HepG2 (cell line): ENCODE measurements at regions not wholly inside any gene's neighbourhood (a gene's known extent, or its start where the extent isn't known, plus 50 kb on each side); places are given as distances from the start of the nearest gene placed in this dataset.

ENCODE experiments used
- ATAC-seq: fragments of 200-7000 bp; cut with Tn5 transposase; 3 replicates; pipeline ENCODE4 v1.9.1; 2020; ENCODE audit warnings: mild to moderate bottlenecking, moderate library complexity
- BruUV-seq: library from RNA; stranded (reverse); fragments of 400-500 nt; replicated peaks from 2 replicates; lab custom pipeline; 2021; lab: Mats Ljungman, UMichigan
- CTCF ChIA-PET: fragments of 300-600 bp; formaldehyde crosslinking; extraction: SDS; loops from one replicate; lab custom pipeline; 2021; ENCODE audit warnings: low total read pairs, inconsistent platforms, low intra/inter-chr PET ratio; lab: Yijun Ruan, JAX
- POLR2A ChIA-PET: fragments of 350-600 bp; sonication (Branson Sonifier 250); formaldehyde crosslinking; loops from one replicate; lab custom pipeline; 2020; ENCODE audit warnings: antibody characterized with exemption, inconsistent platforms; lab: Yijun Ruan, JAX
- DNase-seq: peaks from one replicate; pipeline ENCODE4 v3.0.0-alpha.2; 2015; ENCODE audit warnings: low spot score
- FAIRE-seq: peaks from 3 replicates; lab custom pipeline; 2011; peaks lifted over from hg19 to GRCh38; lab: Jason Lieb, UNC
- H2AFZ ChIP-seq: one replicate; pipeline ENCODE4 v1.6.1; 2011; ENCODE audit warnings: low read length, inconsistent platforms
- H3K27ac ChIP-seq: fragments of 300-600 bp; 3 replicates; pipeline ENCODE4 v1.8.0; 2011; ENCODE audit warnings: mixed run types, mild to moderate bottlenecking, mixed read lengths, low read length, inconsistent platforms; ENCODE audit not compliant: insufficient read depth; ENCODE audit errors: extremely low read length
- H3K27me3 ChIP-seq, 2 experiments: fragments of 200-600 bp in 1 of 2; 2 replicates in 1 of 2; 3 replicates in 1 of 2; pipeline versions ENCODE4 v1.6.0 to v1.8.0; 2011; ENCODE audit warnings: low read length in 2 of 2, mild to moderate bottlenecking in 2 of 2, moderate library complexity in 2 of 2, inconsistent platforms in 1 of 2; ENCODE audit not compliant: insufficient read depth in 2 of 2, control insufficient read depth in 1 of 2
- H3K36me3 ChIP-seq, 2 experiments: fragments of 200-600 bp in 1 of 2; replicated peaks in 1 of 2; 2 replicates in 1 of 2; 3 replicates in 1 of 2; pipeline versions ENCODE4 v1.5.1 to v1.8.0; 2011; ENCODE audit warnings: low read length in 2 of 2, inconsistent platforms in 1 of 2; ENCODE audit not compliant: insufficient read depth in 2 of 2, control insufficient read depth in 1 of 2
- H3K4me1 ChIP-seq: 2 replicates; pipeline ENCODE4 v1.5.1; 2012; ENCODE audit warnings: low read length, inconsistent platforms; ENCODE audit not compliant: insufficient read depth
- H3K4me2 ChIP-seq: 2 replicates; pipeline ENCODE4 v1.6.0; 2011; ENCODE audit warnings: low read depth, low read length, inconsistent platforms
- H3K4me3 ChIP-seq, 3 experiments: fragments of 200-600 bp in 1 of 3; sonication (generic), shearing (Covaris generic) in 1 of 3; replicated peaks in 1 of 3; 2 replicates each; pipeline ENCODE4 v1.5.1; 2011 to 2016; ENCODE audit warnings: low read length in 3 of 3, inconsistent platforms in 2 of 3, low read depth in 2 of 3, mild to moderate bottlenecking in 2 of 3, control low read depth in 1 of 3, mixed read lengths in 1 of 3; ENCODE audit not compliant: insufficient read depth in 1 of 3
- H3K79me2 ChIP-seq: one replicate; pipeline ENCODE4 v1.6.1; 2011; ENCODE audit warnings: low read length, inconsistent platforms; ENCODE audit not compliant: insufficient read depth
- H3K9ac ChIP-seq: 2 replicates; pipeline ENCODE4 v1.6.0; 2011; ENCODE audit warnings: mild to moderate bottlenecking, low read depth, low read length, inconsistent platforms; ENCODE audit not compliant: insufficient read depth
- H3K9me3 ChIP-seq: 2 replicates; pipeline ENCODE4 v1.5.1; 2012; ENCODE audit warnings: mild to moderate bottlenecking, low read length
- H4K20me1 ChIP-seq: 2 replicates; pipeline ENCODE4 v1.6.0; 2011; ENCODE audit warnings: inconsistent platforms, mild to moderate bottlenecking, low read length, moderate library complexity; ENCODE audit not compliant: insufficient read depth
- CHD2 ChIP-seq: IDR thresholded peaks from 2 replicates; pipeline ENCODE4 v1.6.1; 2011; ENCODE audit warnings: low read depth, low read length, improper control_type of control experiment
- ELF4 ChIP-seq: sonication (generic); formaldehyde crosslinking; IDR thresholded peaks from 2 replicates; pipeline ENCODE4 v1.5.0; 2020; ENCODE audit warnings: missing genetic modification reagents, mild to moderate bottlenecking, moderate library complexity, borderline replicate concordance
- FOXA1 ChIP-seq, 2 experiments: fragments of 450-650 bp in 1 of 2; sonication (generic) in 1 of 2; formaldehyde crosslinking in 1 of 2; IDR thresholded peaks; 2 replicates each; pipeline versions ENCODE4 v1.4.0 to v1.6.1; 2016 to 2020; ENCODE audit warnings: missing genetic modification reagents in 1 of 2
- KLF11 ChIP-seq: IDR thresholded peaks from 2 replicates; pipeline ENCODE4 v1.6.1; 2016; ENCODE audit warnings: missing compliant biosample characterization
- SAFB2 ChIP-seq: sonication (generic); formaldehyde crosslinking; IDR thresholded peaks from 2 replicates; pipeline ENCODE4 v1.5.1; 2020; ENCODE audit warnings: missing genetic modification reagents, low read depth, mild to moderate bottlenecking, borderline replicate concordance
- STAG1 ChIP-seq: sonication (generic); formaldehyde crosslinking; IDR thresholded peaks from 2 replicates; pipeline ENCODE4 v1.4.0; 2020; ENCODE audit warnings: missing genetic modification reagents
- THAP11 ChIP-seq: IDR thresholded peaks from 2 replicates; pipeline ENCODE4 v1.6.1; 2016; ENCODE audit warnings: missing biosample characterization, missing genetic modification reagents
- ZFP37 ChIP-seq: sonication (generic); formaldehyde crosslinking; IDR thresholded peaks from 2 replicates; pipeline ENCODE4 v1.4.0; 2020; ENCODE audit warnings: missing genetic modification reagents, borderline replicate concordance
- ZNF3 ChIP-seq: IDR thresholded peaks from 2 replicates; pipeline ENCODE4 v1.7.0; 2017; ENCODE audit warnings: inconsistent platforms
- ZNF367 ChIP-seq: sonication (generic); formaldehyde crosslinking; IDR thresholded peaks from 2 replicates; pipeline ENCODE4 v1.4.0; 2020; ENCODE audit warnings: missing genetic modification reagents, borderline replicate concordance
- ZNF589 ChIP-seq: sonication (generic); formaldehyde crosslinking; conservative IDR thresholded peaks from 2 replicates; pipeline ENCODE4 v1.8.0; 2022; ENCODE audit warnings: mild to moderate bottlenecking, moderate library complexity, missing genetic modification reagents
- ZNF768 ChIP-seq: sonication (generic); formaldehyde crosslinking; IDR thresholded peaks from 2 replicates; pipeline ENCODE4 v1.4.0; 2020; ENCODE audit warnings: missing genetic modification reagents
- ZNF782 ChIP-seq: sonication (generic); formaldehyde crosslinking; IDR thresholded peaks from 2 replicates; pipeline ENCODE4 v1.4.0; 2020; ENCODE audit warnings: missing genetic modification reagents, mild to moderate bottlenecking, borderline replicate concordance
- ZSCAN9 ChIP-seq: IDR thresholded peaks from 2 replicates; pipeline ENCODE4 v1.6.1; 2016; ENCODE audit warnings: borderline replicate concordance
- WGBS: methylation state at CpG from one replicate; pipeline ENCODE4 v1.1.6; 2017; ENCODE audit warnings: low lambda C conversion rate; 5-methylcytosine and 5-hydroxymethylcytosine counted together
- in situ Hi-C: cut with HindIII; loops from 2 replicates; pipeline ENCODE4 v1.10.0; 2017; ENCODE audit warnings: low pct_unique_long_range_greater_than_20kb; ENCODE audit not compliant: extremely low pct_ligation_motif_present
- intact Hi-C: fragments of 100-400 bp; cut with micrococcal nuclease; formaldehyde crosslinking; loops from one replicate; pipeline ENCODE4 v1.10.0; 2022; ENCODE audit not compliant: unreplicated experiment
- TF ChIP-seq, protein P1 (sequence below): sonication (generic); formaldehyde crosslinking; IDR thresholded peaks from 2 replicates; pipeline ENCODE4 v1.4.0; 2020; ENCODE audit warnings: missing genetic modification reagents
- TF ChIP-seq, protein P2 (sequence below): sonication (generic); formaldehyde crosslinking; IDR thresholded peaks from 2 replicates; pipeline ENCODE4 v1.4.0; 2020; ENCODE audit warnings: missing genetic modification reagents
- TF ChIP-seq, protein P3 (sequence below): sonication (generic); formaldehyde crosslinking; IDR thresholded peaks from 2 replicates; pipeline ENCODE4 v1.4.0; 2020; ENCODE audit warnings: missing genetic modification reagents, mild to moderate bottlenecking, borderline replicate concordance
- TF ChIP-seq, protein P4 (sequence below): IDR thresholded peaks from 2 replicates; pipeline ENCODE4 v1.6.1; 2016; ENCODE audit warnings: missing compliant biosample characterization, missing genetic modification reagents, borderline replicate concordance

DNA sequence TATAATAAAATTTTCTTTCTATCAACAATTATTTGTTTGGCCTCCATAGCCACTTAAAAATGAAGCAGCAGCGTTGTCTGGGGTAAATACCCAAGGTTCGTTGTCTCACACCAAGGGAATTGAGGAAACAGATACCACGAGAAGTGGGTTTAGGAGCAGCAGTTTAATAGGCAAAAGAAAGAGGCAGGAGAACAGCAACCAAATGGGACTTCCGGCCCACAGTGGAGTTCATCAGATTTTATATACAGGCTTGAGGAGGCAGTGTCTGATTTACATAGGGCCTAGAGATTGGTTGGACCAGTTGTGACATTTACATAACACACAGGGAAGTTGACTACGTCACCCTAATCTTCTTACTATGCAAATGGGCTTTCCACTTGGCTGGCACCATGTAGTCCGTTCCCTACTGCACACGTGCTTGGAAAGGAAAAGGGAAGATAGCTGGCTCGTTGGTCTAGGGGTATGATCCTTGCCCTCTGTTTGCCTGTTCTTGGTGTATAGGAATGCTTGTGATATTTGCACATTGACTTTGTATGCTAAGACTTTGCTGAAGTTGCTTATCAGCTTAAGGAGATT, 61.5 kb upstream of the SETMAR start (continued):
- TF ChIP-seq ZNF3 (CRISPR knock-in tag) (no peak), ZNF589 (CRISPR knock-in tag) (no peak), ELF4 (no peak), ZNF782 (CRISPR knock-in tag) (no peak)
- TF ChIP-seq, protein P1, sequence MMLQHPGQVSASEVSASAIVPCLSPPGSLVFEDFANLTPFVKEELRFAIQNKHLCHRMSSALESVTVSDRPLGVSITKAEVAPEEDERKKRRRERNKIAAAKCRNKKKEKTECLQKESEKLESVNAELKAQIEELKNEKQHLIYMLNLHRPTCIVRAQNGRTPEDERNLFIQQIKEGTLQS (CRISPR knock-in tag), result no peak
- TF ChIP-seq, protein P2, sequence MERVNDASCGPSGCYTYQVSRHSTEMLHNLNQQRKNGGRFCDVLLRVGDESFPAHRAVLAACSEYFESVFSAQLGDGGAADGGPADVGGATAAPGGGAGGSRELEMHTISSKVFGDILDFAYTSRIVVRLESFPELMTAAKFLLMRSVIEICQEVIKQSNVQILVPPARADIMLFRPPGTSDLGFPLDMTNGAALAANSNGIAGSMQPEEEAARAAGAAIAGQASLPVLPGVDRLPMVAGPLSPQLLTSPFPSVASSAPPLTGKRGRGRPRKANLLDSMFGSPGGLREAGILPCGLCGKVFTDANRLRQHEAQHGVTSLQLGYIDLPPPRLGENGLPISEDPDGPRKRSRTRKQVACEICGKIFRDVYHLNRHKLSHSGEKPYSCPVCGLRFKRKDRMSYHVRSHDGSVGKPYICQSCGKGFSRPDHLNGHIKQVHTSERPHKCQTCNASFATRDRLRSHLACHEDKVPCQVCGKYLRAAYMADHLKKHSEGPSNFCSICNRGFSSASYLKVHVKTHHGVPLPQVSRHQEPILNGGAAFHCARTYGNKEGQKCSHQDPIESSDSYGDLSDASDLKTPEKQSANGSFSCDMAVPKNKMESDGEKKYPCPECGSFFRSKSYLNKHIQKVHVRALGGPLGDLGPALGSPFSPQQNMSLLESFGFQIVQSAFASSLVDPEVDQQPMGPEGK (CRISPR knock-in tag), result no peak

DNA sequence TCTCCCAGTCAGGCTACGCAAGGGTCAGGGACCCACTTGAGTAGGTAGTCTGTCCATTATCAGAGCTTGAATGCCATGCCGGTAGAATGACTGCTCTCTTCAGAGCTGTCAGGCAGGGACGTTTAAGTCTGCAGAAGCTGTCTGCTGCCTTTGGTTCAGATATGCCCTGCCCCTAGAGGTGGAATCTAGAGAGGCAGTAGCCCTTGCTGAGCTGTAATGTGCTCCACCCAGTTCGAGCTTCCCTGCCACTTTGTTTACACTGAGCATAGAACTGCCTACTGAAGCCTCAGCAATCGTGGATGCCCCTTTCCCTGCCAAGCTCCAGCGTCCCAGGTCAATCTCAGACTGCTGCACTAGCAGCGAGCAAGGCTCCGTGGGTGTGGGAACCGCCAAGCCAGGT, 57.5 kb upstream of the SETMAR start:
- Histone ChIP-seq H3K27ac (no peak overlapping the region), H2AFZ (no peak overlapping the region), H4K20me1 (no peaks in the 10 kb centered on the region), H3K9ac (no peak overlapping the region), H3K4me3 (no peak overlapping the region), H3K4me1 (no peaks in the 10 kb centered on the region), H3K9me3 (no peaks in the 10 kb centered on the region), H3K36me3 (no peaks in the 10 kb centered on the region), H3K79me2 (no peaks in the 10 kb centered on the region), H3K4me2 (no peak overlapping the region), H3K27me3 (no peaks in the 10 kb centered on the region)
- ChIA-PET CTCF (no interaction called here), POLR2A (no interaction called here)
- ATAC-seq, result peak; percentile 67; the same call in 2 of the 3 replicates
- no peak for FAIRE-seq
- TF ChIP-seq ZNF367 (CRISPR knock-in tag) (no peak), KLF11 (CRISPR knock-in tag) (no peak), STAG1 (CRISPR knock-in tag) (peak; percentile 16; the same call in 1 of the 2 replicates), ZSCAN9 (no peak), FOXA1 (IDR thresholded peaks at IDR 0.05) (no peak), FOXA1 (CRISPR knock-in tag; IDR thresholded peaks at IDR 0.05) (peak; percentile 28; the same call in 1 of the 2 replicates), CHD2 (no peak), SAFB2 (CRISPR knock-in tag) (no peak), THAP11 (CRISPR knock-in tag) (no peak), ZFP37 (CRISPR knock-in tag) (no peak), ZNF768 (CRISPR knock-in tag) (no peak)
- TF ChIP-seq, protein P3, sequence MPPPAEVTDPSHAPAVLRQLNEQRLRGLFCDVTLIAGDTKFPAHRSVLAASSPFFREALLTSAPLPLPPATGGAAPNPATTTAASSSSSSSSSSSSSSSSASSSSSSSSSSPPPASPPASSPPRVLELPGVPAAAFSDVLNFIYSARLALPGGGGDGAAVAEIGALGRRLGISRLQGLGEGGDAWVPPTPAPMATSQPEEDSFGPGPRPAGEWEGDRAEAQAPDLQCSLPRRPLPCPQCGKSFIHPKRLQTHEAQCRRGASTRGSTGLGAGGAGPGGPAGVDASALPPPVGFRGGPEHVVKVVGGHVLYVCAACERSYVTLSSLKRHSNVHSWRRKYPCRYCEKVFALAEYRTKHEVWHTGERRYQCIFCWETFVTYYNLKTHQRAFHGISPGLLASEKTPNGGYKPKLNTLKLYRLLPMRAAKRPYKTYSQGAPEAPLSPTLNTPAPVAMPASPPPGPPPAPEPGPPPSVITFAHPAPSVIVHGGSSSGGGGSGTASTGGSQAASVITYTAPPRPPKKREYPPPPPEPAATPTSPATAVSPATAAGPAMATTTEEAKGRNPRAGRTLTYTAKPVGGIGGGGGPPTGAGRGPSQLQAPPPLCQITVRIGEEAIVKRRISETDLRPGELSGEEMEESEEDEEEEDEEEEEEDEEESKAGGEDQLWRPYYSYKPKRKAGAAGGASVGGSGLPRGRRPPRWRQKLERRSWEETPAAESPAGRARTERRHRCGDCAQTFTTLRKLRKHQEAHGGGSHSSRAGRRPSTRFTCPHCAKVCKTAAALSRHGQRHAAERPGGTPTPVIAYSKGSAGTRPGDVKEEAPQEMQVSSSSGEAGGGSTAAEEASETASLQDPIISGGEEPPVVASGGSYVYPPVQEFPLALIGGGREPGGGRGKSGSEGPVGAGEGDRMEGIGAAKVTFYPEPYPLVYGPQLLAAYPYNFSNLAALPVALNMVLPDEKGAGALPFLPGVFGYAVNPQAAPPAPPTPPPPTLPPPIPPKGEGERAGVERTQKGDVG (CRISPR knock-in tag), result no peak
- TF ChIP-seq, protein P4, sequence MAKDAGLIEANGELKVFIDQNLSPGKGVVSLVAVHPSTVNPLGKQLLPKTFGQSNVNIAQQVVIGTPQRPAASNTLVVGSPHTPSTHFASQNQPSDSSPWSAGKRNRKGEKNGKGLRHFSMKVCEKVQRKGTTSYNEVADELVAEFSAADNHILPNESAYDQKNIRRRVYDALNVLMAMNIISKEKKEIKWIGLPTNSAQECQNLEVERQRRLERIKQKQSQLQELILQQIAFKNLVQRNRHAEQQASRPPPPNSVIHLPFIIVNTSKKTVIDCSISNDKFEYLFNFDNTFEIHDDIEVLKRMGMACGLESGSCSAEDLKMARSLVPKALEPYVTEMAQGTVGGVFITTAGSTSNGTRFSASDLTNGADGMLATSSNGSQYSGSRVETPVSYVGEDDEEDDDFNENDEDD (CRISPR knock-in tag), result no peak
- no TSS peak for BruUV-seq
- intact Hi-C loops, result no loop called here
- 69% methylated on average over 4 of the region's 9 CpGs for WGBS
- in situ Hi-C loops, result no loop called here
- DNase-seq, result peak; percentile 15
